ENCODE measurements at regions not wholly inside any gene's neighbourhood (a gene's known extent, or its start where the extent isn't known, plus 50 kb on each side); places are given as distances from the start of the nearest gene placed in this dataset.

- no peaks in the 10 kb centered on the region for H3K27me3 ChIP-seq (ENCODE audit: control insufficient read depth, insufficient read depth, low read length)
- no peak overlapping the region for H3K4me3 ChIP-seq (ENCODE audit: low read depth, low read length)
- CTCF ChIA-PET: no interaction called here
- POLR2A ChIA-PET: no interaction called here
- TF ChIP-seq, protein P1, sequence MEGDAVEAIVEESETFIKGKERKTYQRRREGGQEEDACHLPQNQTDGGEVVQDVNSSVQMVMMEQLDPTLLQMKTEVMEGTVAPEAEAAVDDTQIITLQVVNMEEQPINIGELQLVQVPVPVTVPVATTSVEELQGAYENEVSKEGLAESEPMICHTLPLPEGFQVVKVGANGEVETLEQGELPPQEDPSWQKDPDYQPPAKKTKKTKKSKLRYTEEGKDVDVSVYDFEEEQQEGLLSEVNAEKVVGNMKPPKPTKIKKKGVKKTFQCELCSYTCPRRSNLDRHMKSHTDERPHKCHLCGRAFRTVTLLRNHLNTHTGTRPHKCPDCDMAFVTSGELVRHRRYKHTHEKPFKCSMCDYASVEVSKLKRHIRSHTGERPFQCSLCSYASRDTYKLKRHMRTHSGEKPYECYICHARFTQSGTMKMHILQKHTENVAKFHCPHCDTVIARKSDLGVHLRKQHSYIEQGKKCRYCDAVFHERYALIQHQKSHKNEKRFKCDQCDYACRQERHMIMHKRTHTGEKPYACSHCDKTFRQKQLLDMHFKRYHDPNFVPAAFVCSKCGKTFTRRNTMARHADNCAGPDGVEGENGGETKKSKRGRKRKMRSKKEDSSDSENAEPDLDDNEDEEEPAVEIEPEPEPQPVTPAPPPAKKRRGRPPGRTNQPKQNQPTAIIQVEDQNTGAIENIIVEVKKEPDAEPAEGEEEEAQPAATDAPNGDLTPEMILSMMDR (IDR thresholded peaks at IDR 0.05; ENCODE audit: insufficient read depth, low read depth, low read length): no peak
- DNase-seq (ENCODE audit: low read depth): no peak
- no peaks in the 10 kb centered on the region for H3K36me3 ChIP-seq (ENCODE audit: control insufficient read depth, insufficient read depth, low read length)
Observed at GRCh38 chr4:187178084-187178483, 454.4 kb upstream of the FAT1 start.

- CTCF ChIA-PET: no interaction called here
- Histone ChIP-seq H3K27me3 (ENCODE audit: control insufficient read depth, insufficient read depth, low read length) (no peaks in the 10 kb centered on the region), H3K36me3 (ENCODE audit: control insufficient read depth, insufficient read depth, low read length) (no peaks in the 10 kb centered on the region), H3K4me3 (ENCODE audit: low read depth, low read length) (no peak overlapping the region)
- POLR2A ChIA-PET: no interaction called here
- TF ChIP-seq, protein P1 (IDR thresholded peaks at IDR 0.05; ENCODE audit: insufficient read depth, low read depth, low read length): no peak
- DNase-seq (ENCODE audit: low read depth): no peak
Observed at GRCh38 chr4:187178587-187178986, 454.9 kb upstream of the FAT1 start.

- no peaks in the 10 kb centered on the region for H3K36me3 ChIP-seq (ENCODE audit: control insufficient read depth, insufficient read depth, low read length)
- ChIA-PET POLR2A (no interaction called here), CTCF (no interaction called here)
- H3K27me3 ChIP-seq (ENCODE audit: control insufficient read depth, insufficient read depth, low read length): no peaks in the 10 kb centered on the region
- no peak for DNase-seq (ENCODE audit: low read depth)
- no peak overlapping the region for H3K4me3 ChIP-seq (ENCODE audit: low read depth, low read length)
- TF ChIP-seq, protein P1 (IDR thresholded peaks at IDR 0.05; ENCODE audit: insufficient read depth, low read depth, low read length): no peak
Observed at GRCh38 chr4:187179086-187180058, 455.7 kb upstream of the FAT1 start.

GRCh38 chr4:187181054-187181453, 457.4 kb upstream of the FAT1 start:
- ChIA-PET POLR2A (no interaction called here), CTCF (interaction anchor here (1.0 kb wide), 1 partner anchor 10 kb away, joined by 3 read pairs; no protein-coding TSS in a partner anchor)
- Histone ChIP-seq H3K4me3 (ENCODE audit: low read depth, low read length) (no peak overlapping the region), H3K27me3 (ENCODE audit: control insufficient read depth, insufficient read depth, low read length) (no peaks in the 10 kb centered on the region), H3K36me3 (ENCODE audit: control insufficient read depth, insufficient read depth, low read length) (no peaks in the 10 kb centered on the region)
- DNase-seq (ENCODE audit: low read depth): no peak
- TF ChIP-seq, protein P1 (IDR thresholded peaks at IDR 0.05; ENCODE audit: insufficient read depth, low read depth, low read length): no peak

- H3K27me3 ChIP-seq (ENCODE audit: control insufficient read depth, insufficient read depth, low read length): no peaks in the 10 kb centered on the region
- H3K4me3 ChIP-seq (ENCODE audit: low read depth, low read length): no peak overlapping the region
- TF ChIP-seq, protein P1 (IDR thresholded peaks at IDR 0.05; ENCODE audit: insufficient read depth, low read depth, low read length): no peak
- ChIA-PET POLR2A (no interaction called here), CTCF (no interaction called here)
- no peaks in the 10 kb centered on the region for H3K36me3 ChIP-seq (ENCODE audit: control insufficient read depth, insufficient read depth, low read length)
- DNase-seq (ENCODE audit: low read depth): no peak
Observed at GRCh38 chr4:187183346-187183745, 459.7 kb upstream of the FAT1 start.

Measured in BJ (cell line).